NCI-H82 treated with DMSO at 0.1 percent for 48 hours (cell line): ENCODE measurements at regions not wholly inside any gene's neighbourhood (a gene's known extent, or its start where the extent isn't known, plus 50 kb on each side); places are given as distances from the start of the nearest gene placed in this dataset.

Source experiments
- DNase-seq: peaks from one replicate; lab custom pipeline; 2025; ENCODE audit not compliant: unreplicated experiment; lab: John Stamatoyannopoulos, UW

GRCh38 chr13:110097013-110097412 lies 209.9 kb downstream of the COL4A1 start:
- DNase-seq = no peak

- DNase-seq = no peak
Observed at GRCh38 chr13:110092831-110093247, 214.1 kb downstream of the COL4A1 start.

- no peak for DNase-seq
Observed at GRCh38 chr13:110089815-110090214, 217.1 kb downstream of the COL4A1 start.

- no peak for DNase-seq
Observed at GRCh38 chr13:110089100-110089499, 217.9 kb downstream of the COL4A1 start.

GRCh38 chr13:110073982-110074381 lies 233.0 kb downstream of the COL4A1 start:
- peak; percentile 54 for DNase-seq

- no peak for DNase-seq
Observed at GRCh38 chr13:110070511-110071120, 236.3 kb downstream of the COL4A1 start.

GRCh38 chr13:110070046-110070445 lies 236.9 kb downstream of the COL4A1 start:
- peak; percentile 65 for DNase-seq

GRCh38 chr13:110068176-110068473 lies 238.8 kb downstream of the COL4A1 start:
- DNase-seq = no peak

- DNase-seq = no peak
Observed at GRCh38 chr13:110067355-110068175, 239.4 kb downstream of the COL4A1 start.

- no peak for DNase-seq
Observed at GRCh38 chr13:110065780-110066179, 241.2 kb downstream of the COL4A1 start.

GRCh38 chr13:110063490-110064421 lies 243.2 kb downstream of the COL4A1 start:
- peak; percentile 66 for DNase-seq

- no peak for DNase-seq
Observed at GRCh38 chr13:110062777-110063442, 244.0 kb downstream of the COL4A1 start.

GRCh38 chr13:110062077-110062776 lies 244.7 kb downstream of the COL4A1 start:
- no peak for DNase-seq

- no peak for DNase-seq
Observed at GRCh38 chr13:110061270-110061669, 245.7 kb downstream of the COL4A1 start.

- no peak for DNase-seq
Observed at GRCh38 chr13:110057052-110057451, 249.9 kb downstream of the COL4A1 start.

- no peak for DNase-seq
Observed at GRCh38 chr13:110056640-110057039, 250.3 kb downstream of the COL4A1 start.

- no peak for DNase-seq
Observed at GRCh38 chr13:110055089-110055488, 251.9 kb downstream of the COL4A1 start.

- DNase-seq = no peak
Observed at GRCh38 chr13:110054041-110054440, 252.9 kb downstream of the COL4A1 start.

- no peak for DNase-seq
Observed at GRCh38 chr13:110047496-110047895, 259.5 kb downstream of the COL4A1 start.

GRCh38 chr13:110046811-110047210 lies 260.1 kb downstream of the COL4A1 start:
- no peak for DNase-seq
